Stimulated activated CD8-positive, alpha-beta memory T cell treated with anti-CD3 and anti-CD28 coated beads, Interleukin-4, amount 100 ng/mL, for 1 hour (primary cell): ENCODE measurements at regions not wholly inside any gene's neighbourhood (a gene's known extent, or its start where the extent isn't known, plus 50 kb on each side); places are given as distances from the start of the nearest gene placed in this dataset.
"Not testable (repeated sequence)": the region's sequence is repeated elsewhere in the genome, so short reads cannot be mapped to it uniquely, and the experiment has no call there.

Experiments
- DNase-seq, 2 donors: peaks; one replicate each; pipeline ENCODE4 v3.0.0-alpha.2; 2020; ENCODE audit warnings: low read depth in 2 of 2, low spot score in 1 of 2

DNA sequence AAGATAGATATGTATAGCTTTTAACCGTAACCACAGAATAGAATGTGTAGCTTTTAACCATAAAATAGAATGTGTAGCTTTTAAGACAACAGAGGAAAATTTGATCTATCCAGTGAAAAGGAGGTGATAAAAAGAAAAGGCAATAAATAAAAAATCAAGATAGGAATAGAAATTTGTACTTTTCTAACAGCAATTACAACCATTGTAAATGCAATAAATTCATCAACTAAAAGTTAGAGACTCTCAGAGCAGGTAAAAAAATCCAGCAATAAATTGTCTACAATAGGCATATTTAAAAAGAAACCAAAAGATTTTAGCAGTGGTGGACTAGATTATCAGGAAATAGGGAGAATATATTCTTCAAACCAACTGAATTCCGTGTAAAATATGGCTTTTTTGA lies 63.8 kb upstream of the ABHD2 start:
- no peak for DNase-seq

DNA sequence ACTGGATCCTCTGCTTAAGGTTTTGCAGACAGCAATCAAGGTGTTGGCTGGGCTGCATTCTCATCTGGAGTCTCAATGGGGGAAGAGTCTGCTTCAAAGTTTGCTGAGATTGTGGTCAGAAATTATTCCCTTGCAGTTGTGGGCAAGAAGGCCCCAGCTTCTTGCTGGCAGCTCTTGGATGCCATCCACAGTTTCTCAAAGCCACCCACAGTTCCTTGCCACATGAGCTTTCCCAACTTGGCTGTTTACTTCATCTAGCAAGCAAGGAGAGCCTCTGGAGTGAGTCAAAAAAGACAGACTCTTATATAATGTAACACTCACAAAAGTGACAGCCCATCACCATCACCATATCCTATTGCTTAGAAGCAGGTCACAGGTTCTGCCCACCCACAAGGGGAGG lies 62.1 kb upstream of the ABHD2 start:
- no peak for DNase-seq

DNA sequence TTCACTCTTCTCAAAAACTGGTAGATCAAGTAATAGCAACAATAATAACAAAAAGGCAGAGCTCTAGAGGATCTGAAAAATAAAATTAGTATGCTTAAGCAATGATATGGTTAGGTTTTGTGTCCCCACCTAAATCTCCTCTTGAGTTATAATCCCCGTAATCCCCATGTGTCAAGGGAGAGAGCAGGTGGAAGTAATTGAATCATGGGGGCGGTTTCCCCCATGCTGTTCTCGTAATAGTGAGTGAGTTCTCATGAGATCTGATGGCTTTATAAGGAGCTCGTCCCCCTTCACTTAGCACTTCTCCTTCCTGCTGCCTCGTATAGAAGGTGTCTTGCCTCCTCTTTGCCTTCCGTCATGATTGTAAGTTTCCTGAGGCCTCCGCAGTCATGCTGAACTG lies 60.2 kb upstream of the ABHD2 start:
- DNase-seq = no peak

- DNase-seq = no peak
Measured at GRCh38 chr15:89030311-89030710, 57.9 kb upstream of the ABHD2 start.

DNA sequence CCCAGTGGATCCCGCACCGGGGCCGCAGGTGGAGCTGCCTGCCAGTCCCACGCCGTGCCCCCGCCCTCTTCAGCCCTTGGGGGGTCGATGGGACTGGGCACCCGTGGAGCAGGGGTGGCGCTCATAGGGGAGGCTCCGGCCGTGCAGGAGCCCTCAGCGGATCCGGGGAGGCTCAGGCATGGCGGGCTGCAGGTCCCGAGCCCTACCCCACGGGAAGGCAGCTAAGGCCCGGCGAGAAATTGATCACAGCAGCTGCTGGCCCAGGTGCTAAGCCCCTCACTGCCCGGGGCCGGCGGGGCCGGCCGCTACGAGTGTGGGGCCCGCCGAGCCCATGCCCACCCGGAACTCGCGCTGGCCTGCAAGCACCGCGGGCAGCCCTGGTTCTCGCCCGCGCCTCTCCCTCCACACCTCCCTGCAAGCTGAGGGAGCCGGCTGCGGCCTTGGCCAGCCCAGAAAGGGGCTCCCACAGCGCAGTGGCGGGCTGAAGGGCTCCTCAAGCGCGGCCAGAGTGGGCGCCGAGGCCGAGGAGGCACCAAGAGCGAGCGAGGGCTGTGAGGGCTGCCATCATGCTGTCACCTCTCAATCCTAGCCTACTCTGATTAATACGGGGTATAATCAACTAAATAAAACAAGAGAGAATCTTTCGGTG lies 56.5 kb upstream of the ABHD2 start:
- DNase-seq = not testable (repeated sequence)

DNA sequence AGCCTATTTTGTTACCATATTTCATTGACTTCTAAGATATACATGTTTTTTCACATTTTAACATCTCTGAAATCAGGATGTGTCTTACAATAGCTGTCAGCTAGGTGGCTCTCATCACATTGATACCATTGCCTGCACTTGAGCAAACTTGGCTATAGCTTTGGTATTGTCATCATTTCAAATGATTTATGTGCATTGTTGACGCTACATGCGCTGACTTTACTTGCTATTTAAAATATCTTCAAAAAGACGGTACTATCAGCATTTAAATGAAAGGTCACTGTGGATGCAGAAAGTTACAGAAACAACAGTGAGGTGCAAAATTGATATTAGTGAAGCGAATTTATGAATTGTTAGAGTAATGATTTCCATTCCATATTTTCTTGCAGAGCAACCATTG lies 54.0 kb upstream of the ABHD2 start:
- no peak for DNase-seq

DNA sequence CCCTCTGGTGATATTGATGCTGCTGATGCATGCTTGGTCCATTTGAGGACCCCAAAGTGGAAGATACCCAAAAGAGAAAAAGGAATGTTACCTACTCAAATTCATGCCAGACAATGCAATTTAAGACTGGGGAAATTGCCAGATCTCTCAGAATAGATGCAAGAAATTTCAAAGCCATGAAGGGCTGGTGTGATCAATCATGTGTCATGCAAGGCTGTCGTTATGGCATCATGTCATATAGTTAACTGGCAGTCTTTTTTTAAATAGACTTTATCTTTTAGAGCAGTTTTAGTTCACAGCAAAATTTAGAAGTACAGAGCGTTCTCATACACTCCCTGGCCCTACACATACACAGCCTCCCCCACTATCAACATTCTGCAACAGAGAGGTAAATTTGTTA lies 53.1 kb upstream of the ABHD2 start:
- no peak for DNase-seq

DNA sequence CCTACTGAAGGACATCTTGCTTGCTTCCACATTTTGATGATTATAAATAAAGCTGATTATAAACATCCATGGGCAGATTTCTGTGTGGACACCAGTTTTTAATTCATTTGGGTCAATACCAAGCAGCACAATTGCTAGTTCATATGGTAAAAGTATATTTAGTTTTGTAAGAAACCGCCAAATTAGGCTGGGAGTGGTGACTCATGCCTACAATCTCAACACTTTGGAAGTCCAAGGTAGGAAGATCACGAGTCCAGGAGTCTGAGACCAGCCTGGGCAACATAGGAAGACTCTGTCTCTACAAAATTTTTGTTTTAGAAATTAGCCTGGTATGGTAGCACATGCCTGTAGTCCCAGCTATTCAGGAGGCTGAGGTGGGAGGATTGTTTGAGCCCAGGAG lies 52.6 kb upstream of the ABHD2 start:
- no peak for DNase-seq

GRCh38 chr15:89038146-89038545 lies 50.1 kb upstream of the ABHD2 start:
- no peak for DNase-seq
